Fibroblast of the aortic adventitia (primary cell): ENCODE measurements at regions not wholly inside any gene's neighbourhood (a gene's known extent, or its start where the extent isn't known, plus 50 kb on each side); places are given as distances from the start of the nearest gene placed in this dataset.

Experiments
- DNase-seq: peaks from one replicate; pipeline ENCODE4 v3.0.0-alpha.2; 2010; ENCODE audit warnings: low read depth
- H3K4me3 ChIP-seq: 2 replicates; pipeline ENCODE4 v1.5.1; 2011; ENCODE audit warnings: low read depth, mild to moderate bottlenecking, control low read depth, low read length, moderate library complexity
- TF ChIP-seq, protein P1 (sequence below): IDR thresholded peaks from 2 replicates; pipeline ENCODE4 v1.5.1; 2011; ENCODE audit warnings: mild to moderate bottlenecking, low read length, control low read depth, inconsistent platforms; ENCODE audit not compliant: insufficient read depth

GRCh38 chr1:98454666-98455065 lies 206.9 kb upstream of the SNX7 start:
- no peak for DNase-seq
- no peak overlapping the region for H3K4me3 ChIP-seq
- TF ChIP-seq, protein P1, sequence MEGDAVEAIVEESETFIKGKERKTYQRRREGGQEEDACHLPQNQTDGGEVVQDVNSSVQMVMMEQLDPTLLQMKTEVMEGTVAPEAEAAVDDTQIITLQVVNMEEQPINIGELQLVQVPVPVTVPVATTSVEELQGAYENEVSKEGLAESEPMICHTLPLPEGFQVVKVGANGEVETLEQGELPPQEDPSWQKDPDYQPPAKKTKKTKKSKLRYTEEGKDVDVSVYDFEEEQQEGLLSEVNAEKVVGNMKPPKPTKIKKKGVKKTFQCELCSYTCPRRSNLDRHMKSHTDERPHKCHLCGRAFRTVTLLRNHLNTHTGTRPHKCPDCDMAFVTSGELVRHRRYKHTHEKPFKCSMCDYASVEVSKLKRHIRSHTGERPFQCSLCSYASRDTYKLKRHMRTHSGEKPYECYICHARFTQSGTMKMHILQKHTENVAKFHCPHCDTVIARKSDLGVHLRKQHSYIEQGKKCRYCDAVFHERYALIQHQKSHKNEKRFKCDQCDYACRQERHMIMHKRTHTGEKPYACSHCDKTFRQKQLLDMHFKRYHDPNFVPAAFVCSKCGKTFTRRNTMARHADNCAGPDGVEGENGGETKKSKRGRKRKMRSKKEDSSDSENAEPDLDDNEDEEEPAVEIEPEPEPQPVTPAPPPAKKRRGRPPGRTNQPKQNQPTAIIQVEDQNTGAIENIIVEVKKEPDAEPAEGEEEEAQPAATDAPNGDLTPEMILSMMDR, result no peak

DNA sequence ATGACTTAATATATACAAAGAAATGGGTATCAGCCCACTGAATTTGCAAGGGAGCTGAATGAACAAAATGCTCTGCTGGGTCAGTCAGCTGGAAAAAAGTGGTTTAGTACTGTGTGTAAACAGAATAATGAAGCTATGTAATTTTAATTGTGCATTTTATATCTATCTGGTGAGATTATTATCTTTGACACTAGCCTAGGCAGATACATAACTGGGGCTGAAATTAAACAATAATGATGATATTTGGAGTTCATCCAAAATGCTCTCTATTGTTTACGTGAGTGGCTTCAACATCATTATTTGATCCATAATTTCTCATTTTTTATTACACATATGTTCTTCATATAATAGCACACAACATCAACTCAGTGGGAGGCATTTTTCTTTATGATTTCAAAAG lies 208.5 kb upstream of the SNX7 start:
- no peak for DNase-seq
- TF ChIP-seq, protein P1, result no peak
- H3K4me3 ChIP-seq, result no peak overlapping the region

DNA sequence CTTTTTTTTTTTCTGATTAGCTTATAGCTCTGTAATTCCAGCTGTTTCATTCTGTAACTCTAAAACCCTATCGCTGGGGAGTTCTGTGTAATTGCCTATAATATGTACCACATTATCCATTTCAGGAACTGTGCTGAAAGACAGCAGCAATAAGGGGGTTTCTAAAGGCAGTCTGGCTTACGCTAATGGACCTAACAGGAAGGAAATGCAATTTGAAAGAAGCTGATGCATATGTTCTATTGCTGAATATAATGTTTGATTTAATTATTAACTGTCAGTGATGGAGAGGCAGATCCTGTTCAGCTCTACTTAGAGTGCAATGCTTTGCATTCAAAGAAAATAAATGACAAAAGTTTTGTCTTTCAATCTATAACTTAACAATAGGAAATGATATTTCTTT lies 209.4 kb upstream of the SNX7 start:
- no peak overlapping the region for H3K4me3 ChIP-seq
- TF ChIP-seq, protein P1, result no peak
- DNase-seq, result no peak

- TF ChIP-seq, protein P1, result no peak
These were observed 220.2 kb upstream of the SNX7 start for GRCh38 chr1:98441281-98441680.

DNA sequence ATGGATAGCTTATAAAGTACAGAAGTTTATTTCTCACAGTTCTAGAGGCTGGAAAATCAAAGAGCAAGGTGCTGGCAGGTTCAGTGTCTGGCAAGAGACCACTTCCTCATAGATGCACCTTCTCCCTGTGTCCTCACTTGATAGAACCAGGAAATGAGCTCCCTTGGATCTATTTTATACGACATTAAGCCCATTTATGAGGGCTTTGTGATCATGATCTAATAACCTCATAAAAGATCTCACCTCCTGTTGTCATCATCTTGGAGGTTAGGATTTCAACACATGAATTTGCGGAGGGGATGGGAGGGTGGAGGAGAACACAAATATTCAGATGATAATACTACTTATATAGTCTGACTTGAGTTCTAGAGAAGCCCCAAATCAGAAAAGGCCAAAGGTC lies 222.1 kb upstream of the SNX7 start:
- no peak for DNase-seq
- TF ChIP-seq, protein P1, result no peak
- H3K4me3 ChIP-seq, result no peak overlapping the region

More at GRCh38 chr1:98441281-98441680, 220.2 kb upstream of the SNX7 start:
- no peak overlapping the region for H3K4me3 ChIP-seq
- DNase-seq, result no peak

- TF ChIP-seq, protein P1, result no peak
These were observed 224.0 kb upstream of the SNX7 start for GRCh38 chr1:98437540-98437939.

GRCh38 chr1:98437011-98437410 lies 224.5 kb upstream of the SNX7 start:
- H3K4me3 ChIP-seq, result no peak overlapping the region
- TF ChIP-seq, protein P1, result no peak
- no peak for DNase-seq

More at GRCh38 chr1:98437540-98437939, 224.0 kb upstream of the SNX7 start:
- no peak for DNase-seq
- no peak overlapping the region for H3K4me3 ChIP-seq
